HepG2 (cell line): ENCODE measurements at regions not wholly inside any gene's neighbourhood (a gene's known extent, or its start where the extent isn't known, plus 50 kb on each side); places are given as distances from the start of the nearest gene placed in this dataset.

Experiments used
- ATAC-seq: fragments of 200-7000 bp; cut with Tn5 transposase; 3 replicates; pipeline ENCODE4 v1.9.1; 2020; ENCODE audit warnings: mild to moderate bottlenecking, moderate library complexity
- BruUV-seq: library from RNA; stranded (reverse); fragments of 400-500 nt; replicated peaks from 2 replicates; lab custom pipeline; 2021; lab: Mats Ljungman, UMichigan
- CTCF ChIA-PET: fragments of 300-600 bp; formaldehyde crosslinking; extraction: SDS; loops from one replicate; lab custom pipeline; 2021; ENCODE audit warnings: low total read pairs, inconsistent platforms, low intra/inter-chr PET ratio; lab: Yijun Ruan, JAX
- POLR2A ChIA-PET: fragments of 350-600 bp; sonication (Branson Sonifier 250); formaldehyde crosslinking; loops from one replicate; lab custom pipeline; 2020; ENCODE audit warnings: antibody characterized with exemption, inconsistent platforms; lab: Yijun Ruan, JAX
- DNase-seq: peaks from one replicate; pipeline ENCODE4 v3.0.0-alpha.2; 2015; ENCODE audit warnings: low spot score
- FAIRE-seq: peaks from 3 replicates; lab custom pipeline; 2011; peaks lifted over from hg19 to GRCh38; lab: Jason Lieb, UNC
- H2AFZ ChIP-seq: one replicate; pipeline ENCODE4 v1.6.1; 2011; ENCODE audit warnings: low read length, inconsistent platforms
- H3K27ac ChIP-seq: fragments of 300-600 bp; 3 replicates; pipeline ENCODE4 v1.8.0; 2011; ENCODE audit warnings: mixed run types, mild to moderate bottlenecking, mixed read lengths, low read length, inconsistent platforms; ENCODE audit not compliant: insufficient read depth; ENCODE audit errors: extremely low read length
- H3K27me3 ChIP-seq, 2 experiments: fragments of 200-600 bp in 1 of 2; 2 replicates in 1 of 2; 3 replicates in 1 of 2; pipeline versions ENCODE4 v1.6.0 to v1.8.0; 2011; ENCODE audit warnings: low read length in 2 of 2, mild to moderate bottlenecking in 2 of 2, moderate library complexity in 2 of 2, inconsistent platforms in 1 of 2; ENCODE audit not compliant: insufficient read depth in 2 of 2, control insufficient read depth in 1 of 2
- H3K36me3 ChIP-seq, 2 experiments: fragments of 200-600 bp in 1 of 2; replicated peaks in 1 of 2; 2 replicates in 1 of 2; 3 replicates in 1 of 2; pipeline versions ENCODE4 v1.5.1 to v1.8.0; 2011; ENCODE audit warnings: low read length in 2 of 2, inconsistent platforms in 1 of 2; ENCODE audit not compliant: insufficient read depth in 2 of 2, control insufficient read depth in 1 of 2
- H3K4me1 ChIP-seq: 2 replicates; pipeline ENCODE4 v1.5.1; 2012; ENCODE audit warnings: low read length, inconsistent platforms; ENCODE audit not compliant: insufficient read depth
- H3K4me2 ChIP-seq: 2 replicates; pipeline ENCODE4 v1.6.0; 2011; ENCODE audit warnings: low read depth, low read length, inconsistent platforms
- H3K4me3 ChIP-seq, 3 experiments: fragments of 200-600 bp in 1 of 3; sonication (generic), shearing (Covaris generic) in 1 of 3; replicated peaks in 1 of 3; 2 replicates each; pipeline ENCODE4 v1.5.1; 2011 to 2016; ENCODE audit warnings: low read length in 3 of 3, inconsistent platforms in 2 of 3, low read depth in 2 of 3, mild to moderate bottlenecking in 2 of 3, control low read depth in 1 of 3, mixed read lengths in 1 of 3; ENCODE audit not compliant: insufficient read depth in 1 of 3
- H3K79me2 ChIP-seq: one replicate; pipeline ENCODE4 v1.6.1; 2011; ENCODE audit warnings: low read length, inconsistent platforms; ENCODE audit not compliant: insufficient read depth
- H3K9ac ChIP-seq: 2 replicates; pipeline ENCODE4 v1.6.0; 2011; ENCODE audit warnings: mild to moderate bottlenecking, low read depth, low read length, inconsistent platforms; ENCODE audit not compliant: insufficient read depth
- H3K9me3 ChIP-seq: 2 replicates; pipeline ENCODE4 v1.5.1; 2012; ENCODE audit warnings: mild to moderate bottlenecking, low read length
- H4K20me1 ChIP-seq: 2 replicates; pipeline ENCODE4 v1.6.0; 2011; ENCODE audit warnings: inconsistent platforms, mild to moderate bottlenecking, low read length, moderate library complexity; ENCODE audit not compliant: insufficient read depth
- DMAP1 ChIP-seq: IDR thresholded peaks from 2 replicates; pipeline ENCODE4 v1.6.1; 2016
- FOXA1 ChIP-seq, 2 experiments: fragments of 450-650 bp in 1 of 2; sonication (generic) in 1 of 2; formaldehyde crosslinking in 1 of 2; IDR thresholded peaks; 2 replicates each; pipeline versions ENCODE4 v1.4.0 to v1.6.1; 2016 to 2020; ENCODE audit warnings: missing genetic modification reagents in 1 of 2
- GATA4 ChIP-seq: sonication (generic); IDR thresholded peaks from 2 replicates; pipeline ENCODE4 v1.6.1; 2016; ENCODE audit warnings: antibody characterized with exemption, low read depth, borderline replicate concordance
- MTA1 ChIP-seq: sonication (generic); formaldehyde crosslinking; IDR thresholded peaks from 2 replicates; pipeline ENCODE4 v1.4.0; 2020; ENCODE audit warnings: missing genetic modification reagents, mild to moderate bottlenecking, borderline replicate concordance
- PPARG ChIP-seq: conservative IDR thresholded peaks from 2 replicates; pipeline ENCODE4 v1.6.1; 2016; ENCODE audit warnings: missing biosample characterization, missing genetic modification reagents
- RAD51 ChIP-seq: fragments of 450-650 bp; IDR thresholded peaks from 2 replicates; pipeline ENCODE4 v1.6.1; 2016; ENCODE audit warnings: borderline replicate concordance
- SCMH1 ChIP-seq: sonication (generic); formaldehyde crosslinking; IDR thresholded peaks from 2 replicates; pipeline ENCODE4 v1.9.0; 2021; ENCODE audit warnings: missing genetic modification reagents, mild to moderate bottlenecking, borderline replicate concordance
- ZBTB38 ChIP-seq: sonication (generic); formaldehyde crosslinking; IDR thresholded peaks from 2 replicates; pipeline ENCODE4 v1.5.1; 2020; ENCODE audit warnings: mild to moderate bottlenecking, missing genetic modification reagents
- ZBTB42 ChIP-seq: sonication (generic); formaldehyde crosslinking; IDR thresholded peaks from 2 replicates; pipeline ENCODE4 v1.5.0; 2020; ENCODE audit warnings: mild to moderate bottlenecking, missing genetic modification reagents
- ZNF225 ChIP-seq: sonication (generic); formaldehyde crosslinking; IDR thresholded peaks from 2 replicates; pipeline ENCODE4 v1.4.0; 2020; ENCODE audit warnings: mild to moderate bottlenecking, missing genetic modification reagents
- ZNF235 ChIP-seq: sonication (generic); formaldehyde crosslinking; IDR thresholded peaks from 2 replicates; pipeline ENCODE4 v1.8.1; 2023; ENCODE audit warnings: mild to moderate bottlenecking, missing genetic modification reagents, borderline replicate concordance
- ZNF775 ChIP-seq: sonication (generic); formaldehyde crosslinking; IDR thresholded peaks from 2 replicates; pipeline ENCODE4 v1.4.0; 2020; ENCODE audit warnings: missing genetic modification reagents, mild to moderate bottlenecking, moderate library complexity, borderline replicate concordance
- WGBS: methylation state at CpG from one replicate; pipeline ENCODE4 v1.1.6; 2017; ENCODE audit warnings: low lambda C conversion rate; 5-methylcytosine and 5-hydroxymethylcytosine counted together
- in situ Hi-C: cut with HindIII; loops from 2 replicates; pipeline ENCODE4 v1.10.0; 2017; ENCODE audit warnings: low pct_unique_long_range_greater_than_20kb; ENCODE audit not compliant: extremely low pct_ligation_motif_present
- intact Hi-C: fragments of 100-400 bp; cut with micrococcal nuclease; formaldehyde crosslinking; loops from one replicate; pipeline ENCODE4 v1.10.0; 2022; ENCODE audit not compliant: unreplicated experiment
- TF ChIP-seq, protein P1 (sequence below): IDR thresholded peaks from 2 replicates; pipeline ENCODE4 v1.6.1; 2016; ENCODE audit warnings: control low read depth
- TF ChIP-seq, protein P2 (sequence below): sonication (generic); formaldehyde crosslinking; IDR thresholded peaks from 2 replicates; pipeline ENCODE4 v1.8.1; 2022; ENCODE audit warnings: mild to moderate bottlenecking, missing genetic modification reagents
- TF ChIP-seq, protein P3 (sequence below): sonication (generic); formaldehyde crosslinking; IDR thresholded peaks from 2 replicates; pipeline ENCODE4 v1.4.0; 2020; ENCODE audit warnings: missing genetic modification reagents
- TF ChIP-seq, protein P4 (sequence below): sonication (generic); formaldehyde crosslinking; IDR thresholded peaks from 2 replicates; pipeline ENCODE4 v1.8.0; 2022; ENCODE audit warnings: missing genetic modification reagents, low read depth, mild to moderate bottlenecking, borderline replicate concordance
- TF ChIP-seq, protein P5 (sequence below): sonication (generic); formaldehyde crosslinking; IDR thresholded peaks from 2 replicates; pipeline ENCODE4 v1.4.0; 2020; ENCODE audit warnings: missing genetic modification reagents, mild to moderate bottlenecking, borderline replicate concordance

DNA sequence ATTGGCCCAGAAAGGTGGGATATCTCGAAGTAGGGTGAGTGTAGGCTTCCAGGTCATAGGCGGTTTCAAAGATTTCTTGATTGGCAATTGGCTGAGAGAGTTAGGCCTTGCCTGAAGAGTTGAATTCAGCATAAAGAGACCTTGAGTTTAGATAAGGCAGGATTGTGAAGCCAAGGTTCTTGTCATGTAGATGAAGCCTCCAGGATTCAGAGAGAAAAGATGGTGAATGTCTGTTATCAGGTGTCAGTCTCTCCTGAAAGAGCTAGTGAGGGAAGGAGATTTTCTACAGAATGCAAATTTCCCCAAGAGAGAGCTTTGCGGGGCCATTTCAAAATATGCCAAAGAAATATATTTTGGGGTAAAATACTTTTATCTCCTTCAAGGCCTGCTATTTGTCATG, 217.0 kb upstream of the TLE3 start:
- H3K27ac ChIP-seq: no peak overlapping the region
- peaks cover 0 to 7% of the 10 kb centered on the region in 2 experiments; a peak in 2 of 5 replicates for H3K27me3 ChIP-seq
- H3K79me2 ChIP-seq: no peaks in the 10 kb centered on the region
- no peak overlapping the region for H3K9ac ChIP-seq
- H3K9me3 ChIP-seq: no peaks in the 10 kb centered on the region
- ChIA-PET POLR2A (no interaction called here), CTCF (no interaction called here)
- H4K20me1 ChIP-seq: no peaks in the 10 kb centered on the region; the same call in 1 of the 2 replicates
- no peak overlapping the region for H3K4me3 ChIP-seq
- TF ChIP-seq, protein P1, sequence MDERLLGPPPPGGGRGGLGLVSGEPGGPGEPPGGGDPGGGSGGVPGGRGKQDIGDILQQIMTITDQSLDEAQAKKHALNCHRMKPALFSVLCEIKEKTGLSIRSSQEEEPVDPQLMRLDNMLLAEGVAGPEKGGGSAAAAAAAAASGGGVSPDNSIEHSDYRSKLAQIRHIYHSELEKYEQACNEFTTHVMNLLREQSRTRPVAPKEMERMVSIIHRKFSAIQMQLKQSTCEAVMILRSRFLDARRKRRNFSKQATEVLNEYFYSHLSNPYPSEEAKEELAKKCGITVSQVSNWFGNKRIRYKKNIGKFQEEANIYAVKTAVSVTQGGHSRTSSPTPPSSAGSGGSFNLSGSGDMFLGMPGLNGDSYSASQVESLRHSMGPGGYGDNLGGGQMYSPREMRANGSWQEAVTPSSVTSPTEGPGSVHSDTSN: no peak
- TF ChIP-seq DMAP1 (CRISPR knock-in tag) (no peak), SCMH1 (CRISPR knock-in tag) (no peak), RAD51 (no peak), ZBTB38 (CRISPR knock-in tag) (no peak), ZBTB42 (CRISPR knock-in tag) (no peak), FOXA1 (IDR thresholded peaks at IDR 0.05) (no peak), FOXA1 (CRISPR knock-in tag; IDR thresholded peaks at IDR 0.05) (no peak), ZNF235 (CRISPR knock-in tag) (no peak), GATA4 (no peak), MTA1 (CRISPR knock-in tag) (no peak), ZNF775 (CRISPR knock-in tag) (no peak), ZNF225 (CRISPR knock-in tag) (no peak), PPARG (CRISPR knock-in tag) (no peak)
- TF ChIP-seq, protein P2, sequence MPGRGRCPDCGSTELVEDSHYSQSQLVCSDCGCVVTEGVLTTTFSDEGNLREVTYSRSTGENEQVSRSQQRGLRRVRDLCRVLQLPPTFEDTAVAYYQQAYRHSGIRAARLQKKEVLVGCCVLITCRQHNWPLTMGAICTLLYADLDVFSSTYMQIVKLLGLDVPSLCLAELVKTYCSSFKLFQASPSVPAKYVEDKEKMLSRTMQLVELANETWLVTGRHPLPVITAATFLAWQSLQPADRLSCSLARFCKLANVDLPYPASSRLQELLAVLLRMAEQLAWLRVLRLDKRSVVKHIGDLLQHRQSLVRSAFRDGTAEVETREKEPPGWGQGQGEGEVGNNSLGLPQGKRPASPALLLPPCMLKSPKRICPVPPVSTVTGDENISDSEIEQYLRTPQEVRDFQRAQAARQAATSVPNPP: no peak
- TF ChIP-seq, protein P3, sequence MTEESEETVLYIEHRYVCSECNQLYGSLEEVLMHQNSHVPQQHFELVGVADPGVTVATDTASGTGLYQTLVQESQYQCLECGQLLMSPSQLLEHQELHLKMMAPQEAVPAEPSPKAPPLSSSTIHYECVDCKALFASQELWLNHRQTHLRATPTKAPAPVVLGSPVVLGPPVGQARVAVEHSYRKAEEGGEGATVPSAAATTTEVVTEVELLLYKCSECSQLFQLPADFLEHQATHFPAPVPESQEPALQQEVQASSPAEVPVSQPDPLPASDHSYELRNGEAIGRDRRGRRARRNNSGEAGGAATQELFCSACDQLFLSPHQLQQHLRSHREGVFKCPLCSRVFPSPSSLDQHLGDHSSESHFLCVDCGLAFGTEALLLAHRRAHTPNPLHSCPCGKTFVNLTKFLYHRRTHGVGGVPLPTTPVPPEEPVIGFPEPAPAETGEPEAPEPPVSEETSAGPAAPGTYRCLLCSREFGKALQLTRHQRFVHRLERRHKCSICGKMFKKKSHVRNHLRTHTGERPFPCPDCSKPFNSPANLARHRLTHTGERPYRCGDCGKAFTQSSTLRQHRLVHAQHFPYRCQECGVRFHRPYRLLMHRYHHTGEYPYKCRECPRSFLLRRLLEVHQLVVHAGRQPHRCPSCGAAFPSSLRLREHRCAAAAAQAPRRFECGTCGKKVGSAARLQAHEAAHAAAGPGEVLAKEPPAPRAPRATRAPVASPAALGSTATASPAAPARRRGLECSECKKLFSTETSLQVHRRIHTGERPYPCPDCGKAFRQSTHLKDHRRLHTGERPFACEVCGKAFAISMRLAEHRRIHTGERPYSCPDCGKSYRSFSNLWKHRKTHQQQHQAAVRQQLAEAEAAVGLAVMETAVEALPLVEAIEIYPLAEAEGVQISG: no peak
- TF ChIP-seq, protein P4, sequence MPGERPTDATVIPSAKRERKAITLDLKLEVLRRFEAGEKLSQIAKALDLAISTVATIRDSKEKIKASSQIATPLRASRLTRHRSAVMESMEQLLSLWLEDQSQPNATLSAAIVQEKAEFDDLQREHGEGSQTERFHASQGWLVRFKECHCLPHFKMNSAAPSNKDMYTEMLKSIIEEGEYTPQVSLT (CRISPR knock-in tag): no peak
- TF ChIP-seq, protein P5, sequence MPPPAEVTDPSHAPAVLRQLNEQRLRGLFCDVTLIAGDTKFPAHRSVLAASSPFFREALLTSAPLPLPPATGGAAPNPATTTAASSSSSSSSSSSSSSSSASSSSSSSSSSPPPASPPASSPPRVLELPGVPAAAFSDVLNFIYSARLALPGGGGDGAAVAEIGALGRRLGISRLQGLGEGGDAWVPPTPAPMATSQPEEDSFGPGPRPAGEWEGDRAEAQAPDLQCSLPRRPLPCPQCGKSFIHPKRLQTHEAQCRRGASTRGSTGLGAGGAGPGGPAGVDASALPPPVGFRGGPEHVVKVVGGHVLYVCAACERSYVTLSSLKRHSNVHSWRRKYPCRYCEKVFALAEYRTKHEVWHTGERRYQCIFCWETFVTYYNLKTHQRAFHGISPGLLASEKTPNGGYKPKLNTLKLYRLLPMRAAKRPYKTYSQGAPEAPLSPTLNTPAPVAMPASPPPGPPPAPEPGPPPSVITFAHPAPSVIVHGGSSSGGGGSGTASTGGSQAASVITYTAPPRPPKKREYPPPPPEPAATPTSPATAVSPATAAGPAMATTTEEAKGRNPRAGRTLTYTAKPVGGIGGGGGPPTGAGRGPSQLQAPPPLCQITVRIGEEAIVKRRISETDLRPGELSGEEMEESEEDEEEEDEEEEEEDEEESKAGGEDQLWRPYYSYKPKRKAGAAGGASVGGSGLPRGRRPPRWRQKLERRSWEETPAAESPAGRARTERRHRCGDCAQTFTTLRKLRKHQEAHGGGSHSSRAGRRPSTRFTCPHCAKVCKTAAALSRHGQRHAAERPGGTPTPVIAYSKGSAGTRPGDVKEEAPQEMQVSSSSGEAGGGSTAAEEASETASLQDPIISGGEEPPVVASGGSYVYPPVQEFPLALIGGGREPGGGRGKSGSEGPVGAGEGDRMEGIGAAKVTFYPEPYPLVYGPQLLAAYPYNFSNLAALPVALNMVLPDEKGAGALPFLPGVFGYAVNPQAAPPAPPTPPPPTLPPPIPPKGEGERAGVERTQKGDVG: no peak
- no peaks in the 10 kb centered on the region for H3K4me1 ChIP-seq
- no peak overlapping the region for H3K4me2 ChIP-seq
- in situ Hi-C loops (no loop called here), intact Hi-C loops (no loop called here)
- no peak for FAIRE-seq
- no peak for ATAC-seq
- no peak for DNase-seq
- no peaks in the 10 kb centered on the region for H3K36me3 ChIP-seq
- WGBS: 43% methylated on average over 3 of the region's 3 CpGs
- BruUV-seq: no TSS peak
- no peak overlapping the region for H2AFZ ChIP-seq
